RCC 7860 (cell line): ENCODE measurements at regions not wholly inside any gene's neighbourhood (a gene's known extent, or its start where the extent isn't known, plus 50 kb on each side); places are given as distances from the start of the nearest gene placed in this dataset.

Source experiments
- DNase-seq: peaks from one replicate; pipeline ENCODE4 v3.0.0-alpha.2; 2015; ENCODE audit warnings: low spot score
- FAIRE-seq: peaks from 2 replicates; lab custom pipeline; 2012; peaks lifted over from hg19 to GRCh38; lab: Jason Lieb, UNC

GRCh38 chr5:56470007-56470406 is 236.9 kb upstream of the ANKRD55 start:
- FAIRE-seq, result no peak
- DNase-seq, result no peak

GRCh38 chr5:56468277-56468676 is 235.1 kb upstream of the ANKRD55 start:
- no peak for DNase-seq
- no peak for FAIRE-seq

GRCh38 chr5:56467176-56467717 is 234.1 kb upstream of the ANKRD55 start:
- DNase-seq (no peak), FAIRE-seq (no peak)

DNA sequence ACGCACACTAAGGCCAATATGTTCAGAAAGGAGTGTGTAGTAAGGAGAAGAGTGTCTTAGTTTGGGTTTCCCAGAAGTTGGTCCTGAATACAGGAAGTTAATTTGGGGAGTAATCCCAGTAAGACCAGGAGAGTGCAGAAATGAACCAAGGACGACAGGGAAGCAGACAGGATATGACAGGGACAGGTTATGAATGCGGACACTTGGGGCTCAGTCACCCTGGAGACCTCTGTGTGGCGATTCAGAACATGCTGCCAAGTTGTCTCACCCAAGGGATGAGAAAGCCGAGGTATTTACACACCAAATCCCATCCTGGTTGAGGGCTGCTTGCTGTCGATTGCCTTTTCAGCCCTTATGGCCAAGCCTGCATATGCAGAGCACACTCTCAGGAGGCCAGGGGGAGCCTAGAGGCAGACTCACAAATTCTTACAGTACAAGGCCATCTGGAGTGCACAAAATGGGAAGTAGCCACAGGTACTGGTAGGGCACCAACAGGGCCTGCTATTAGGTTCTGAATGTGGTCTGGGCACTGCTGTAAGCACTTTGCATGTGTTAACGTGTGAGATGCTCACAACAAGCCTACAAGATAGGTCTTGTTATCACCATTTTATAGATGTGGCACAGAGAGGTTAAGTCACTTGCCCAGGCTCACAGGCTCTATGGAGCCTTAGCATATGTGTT is 233.1 kb upstream of the ANKRD55 start:
- FAIRE-seq (no peak), DNase-seq (no peak)

DNA sequence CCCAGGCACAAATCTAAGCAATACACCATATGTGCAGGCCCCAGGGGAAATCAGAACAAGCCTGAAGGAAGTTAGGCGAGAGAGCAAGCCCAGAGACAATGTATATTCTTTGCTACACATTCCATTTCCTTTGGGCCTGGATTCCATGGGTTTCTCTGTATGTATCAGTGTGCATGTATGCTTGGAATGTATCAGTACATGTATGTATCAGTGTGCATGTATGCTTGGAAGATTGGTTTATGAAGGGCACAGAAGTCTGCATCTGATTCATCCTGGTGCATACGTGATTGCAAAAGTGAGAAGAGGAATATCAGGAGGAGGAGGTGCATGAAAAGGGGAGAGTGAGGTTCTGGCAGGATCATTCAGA is 232.6 kb upstream of the ANKRD55 start:
- DNase-seq (no peak), FAIRE-seq (no peak)

DNA sequence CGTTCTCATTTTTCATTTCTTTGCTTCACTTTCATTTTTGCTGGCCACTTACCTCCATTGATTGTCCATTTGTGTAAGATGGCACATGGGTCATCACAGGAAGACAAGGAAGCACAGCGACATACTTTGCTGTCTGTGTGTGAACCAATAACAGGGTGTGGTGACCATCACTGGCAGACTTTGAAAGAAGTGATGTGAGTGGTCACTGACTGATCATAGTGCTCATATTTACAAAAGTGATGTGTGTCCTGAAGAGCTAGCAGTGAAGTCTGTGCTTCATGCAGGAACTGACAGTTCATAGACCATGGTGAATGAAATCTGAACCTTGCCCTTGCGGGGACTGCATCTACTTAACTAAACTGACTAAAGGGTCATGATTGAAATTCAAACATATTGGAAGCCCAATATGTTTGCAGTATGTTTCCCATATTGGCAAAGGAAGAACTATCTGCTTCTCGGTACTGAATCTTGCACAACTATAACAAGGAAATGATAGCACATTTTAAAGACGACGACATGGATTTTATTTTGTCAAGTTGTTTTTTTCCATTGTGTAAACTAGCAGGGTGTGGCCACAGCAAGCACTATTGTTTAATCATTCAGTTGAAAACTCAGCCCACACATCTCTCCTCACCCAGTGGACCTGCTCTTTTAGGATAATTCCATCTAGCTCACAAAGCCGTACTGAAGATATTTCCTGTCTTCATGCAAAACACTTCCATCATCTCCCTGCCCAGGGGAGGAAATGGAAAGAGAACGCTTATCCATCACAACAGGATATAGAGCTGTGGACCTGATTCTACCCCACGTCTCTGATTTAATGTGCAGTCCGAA is 232.0 kb upstream of the ANKRD55 start:
- DNase-seq, result no peak
- FAIRE-seq, result no peak

DNA sequence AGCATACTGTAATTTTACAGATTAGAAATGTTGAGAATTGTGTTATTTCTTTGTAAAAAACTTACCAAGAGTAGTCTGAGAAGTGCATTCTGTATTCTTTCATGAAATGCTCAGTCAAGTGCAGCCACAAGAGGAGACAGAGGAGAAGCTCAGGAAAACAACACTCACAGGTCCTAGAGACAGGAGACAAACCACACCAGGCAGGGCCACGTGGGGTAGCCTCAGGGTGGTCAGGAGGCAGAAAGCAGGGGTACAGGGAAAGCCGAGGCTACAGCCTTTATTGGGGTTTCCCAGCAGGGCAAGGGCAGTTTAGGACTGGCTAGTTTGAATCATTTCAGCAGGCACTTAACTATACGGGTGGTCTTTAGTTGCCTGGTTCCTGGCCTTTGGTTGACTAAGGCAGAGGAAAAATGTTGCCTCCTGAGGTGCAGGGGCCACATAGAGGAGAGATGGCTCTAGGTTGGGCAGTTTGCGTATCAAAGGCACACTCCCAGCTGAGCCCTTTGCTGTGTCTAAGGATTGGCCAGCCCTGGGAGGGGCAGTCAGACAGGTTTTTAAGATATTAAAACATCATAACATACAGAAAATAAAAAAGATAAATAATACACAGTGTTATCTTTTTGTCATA is 230.9 kb upstream of the ANKRD55 start:
- DNase-seq (no peak), FAIRE-seq (no peak)

GRCh38 chr5:56461584-56461983 is 228.5 kb upstream of the ANKRD55 start:
- FAIRE-seq (no peak), DNase-seq (no peak)

DNA sequence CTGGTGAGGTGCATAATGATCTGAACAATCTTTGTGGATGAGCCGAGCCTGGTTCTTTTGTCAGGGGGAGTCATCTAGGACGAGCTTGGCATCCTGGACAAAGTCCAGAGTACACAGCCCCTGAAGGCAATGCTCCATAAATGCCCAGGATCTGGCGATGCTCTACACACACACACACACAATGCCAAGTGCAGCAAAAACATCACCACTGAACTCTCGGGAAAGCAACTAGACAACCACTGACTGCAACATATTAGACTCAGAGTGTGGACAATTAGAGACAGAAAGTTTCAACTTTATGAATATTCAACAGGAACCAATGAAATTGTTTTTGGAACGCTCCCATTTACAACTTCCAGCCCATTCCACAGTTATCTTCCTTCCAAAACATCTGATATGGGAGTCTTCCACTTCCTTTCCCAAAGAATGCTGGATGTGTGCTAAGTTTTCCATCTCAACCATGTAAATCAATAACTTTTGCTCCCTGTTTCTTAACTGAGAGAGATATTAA is 227.6 kb upstream of the ANKRD55 start:
- FAIRE-seq (no peak), DNase-seq (no peak)

GRCh38 chr5:56460195-56460546 is 227.0 kb upstream of the ANKRD55 start:
- DNase-seq (no peak), FAIRE-seq (no peak)

- FAIRE-seq (no peak), DNase-seq (no peak)
These were observed 226.5 kb upstream of the ANKRD55 start for GRCh38 chr5:56459394-56460194.

GRCh38 chr5:56457887-56458812 is 225.0 kb upstream of the ANKRD55 start:
- FAIRE-seq, result no peak
- DNase-seq, result no peak

GRCh38 chr5:56456002-56456401 is 222.9 kb upstream of the ANKRD55 start:
- no peak for DNase-seq

DNA sequence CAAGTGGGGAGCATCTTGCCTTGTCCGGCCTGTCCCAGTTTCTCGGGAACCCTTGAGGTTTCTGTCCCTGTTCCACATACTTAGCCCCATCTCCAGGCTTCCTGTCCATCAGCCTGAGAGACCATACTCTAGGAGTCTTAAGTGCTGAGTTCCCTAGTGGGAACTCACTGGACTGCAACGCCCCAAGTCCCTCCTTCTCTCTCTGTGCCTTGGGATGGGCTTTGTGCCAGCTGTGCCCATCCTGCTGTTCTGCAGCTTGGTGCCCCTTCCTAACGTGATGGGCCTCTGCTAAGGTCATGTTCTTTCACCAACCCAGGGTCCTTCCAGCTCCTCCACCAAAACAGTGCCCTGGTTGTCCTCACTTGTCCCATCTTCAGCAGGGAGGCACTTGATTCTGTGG is 222.3 kb upstream of the ANKRD55 start:
- FAIRE-seq (no peak), DNase-seq (no peak)

More at GRCh38 chr5:56456002-56456401, 222.9 kb upstream of the ANKRD55 start:
- FAIRE-seq, result no peak

DNA sequence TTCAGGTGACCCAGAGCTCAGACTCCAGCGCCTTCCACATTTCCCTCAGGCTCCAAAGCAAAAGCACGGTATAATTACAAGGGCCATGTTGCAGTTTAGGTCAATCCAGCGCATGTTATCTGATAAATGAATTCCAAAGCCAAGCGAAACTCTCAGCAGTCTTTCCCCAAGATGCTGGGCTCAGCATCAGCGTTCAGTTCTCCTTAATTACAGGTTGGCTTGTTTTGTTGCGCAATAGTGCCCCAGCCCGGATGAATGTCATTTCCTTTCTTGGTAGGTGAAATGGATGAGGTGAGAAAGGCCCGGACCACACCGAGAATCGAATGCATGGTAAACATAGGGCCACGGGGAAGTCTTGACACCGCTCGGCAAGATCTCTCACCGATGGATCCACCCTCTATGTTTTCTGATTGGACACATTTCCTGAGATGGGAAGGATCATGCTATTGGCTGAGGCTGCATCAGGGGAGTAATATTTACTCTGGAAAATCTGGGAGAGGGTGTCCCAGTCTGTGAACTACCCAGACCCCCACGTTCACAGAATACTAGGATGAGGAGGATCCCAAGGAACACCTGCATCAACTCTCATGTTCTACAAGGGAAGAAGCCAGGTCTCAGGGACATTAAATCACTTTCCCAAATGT is 221.2 kb upstream of the ANKRD55 start:
- FAIRE-seq, result no peak

GRCh38 chr5:56451742-56452141 is 218.6 kb upstream of the ANKRD55 start:
- DNase-seq, result no peak
- FAIRE-seq, result no peak

More for the DNA sequence above, 221.2 kb upstream of the ANKRD55 start:
- DNase-seq, result no peak

GRCh38 chr5:56450766-56451165 is 217.6 kb upstream of the ANKRD55 start:
- DNase-seq (no peak), FAIRE-seq (no peak)

GRCh38 chr5:56449071-56449640 is 216.0 kb upstream of the ANKRD55 start:
- DNase-seq (no peak), FAIRE-seq (no peak)

DNA sequence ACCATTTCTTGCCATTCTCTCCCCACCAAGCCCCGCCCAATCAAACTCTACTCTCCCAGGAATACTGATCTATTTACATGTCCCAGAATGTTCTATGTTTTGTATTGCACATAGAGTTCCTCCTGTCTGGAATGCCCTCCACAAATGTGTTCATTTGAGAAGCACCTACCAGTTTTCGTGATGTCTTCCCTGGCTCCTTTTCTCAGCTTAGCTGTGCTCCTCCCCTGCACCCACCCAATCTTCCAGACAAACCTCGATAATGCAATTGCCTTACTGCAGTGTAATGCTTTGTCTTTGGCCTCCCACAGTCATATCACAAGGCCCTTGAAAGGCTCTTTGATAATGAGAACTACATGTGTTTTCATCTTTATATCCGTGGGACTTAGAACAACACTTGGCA is 214.5 kb upstream of the ANKRD55 start:
- no peak for FAIRE-seq

More for the DNA sequence above, 214.5 kb upstream of the ANKRD55 start:
- DNase-seq, result no peak
